B cell (primary cell): ENCODE measurements at regions not wholly inside any gene's neighbourhood (a gene's known extent, or its start where the extent isn't known, plus 50 kb on each side); places are given as distances from the start of the nearest gene placed in this dataset.
"Not testable (repeated sequence)": the region's sequence is repeated elsewhere in the genome, so short reads cannot be mapped to it uniquely, and the experiment has no call there.

Experiments
- ATAC-seq: fragments of 200-7000 bp; cut with Tn5 transposase; one replicate; pipeline ENCODE4 v1.10.0; 2021; ENCODE audit warnings: low read depth, mild to moderate bottlenecking, moderate number of reproducible peaks, moderate library complexity
- CTCF ChIA-PET: fragments of 350-600 bp; sonication (Branson Sonifier 250); formaldehyde crosslinking; loops from one replicate; lab custom pipeline; 2021; ENCODE audit warnings: antibody characterized with exemption, inconsistent platforms; lab: Charles Lee
- POLR2A ChIA-PET: fragments of 350-600 bp; sonication (Branson Sonifier 250); formaldehyde crosslinking; loops from one replicate; lab custom pipeline; 2021; ENCODE audit warnings: antibody characterized with exemption; lab: Charles Lee
- DNase-seq: peaks from one replicate; pipeline ENCODE4 v3.0.0; 2013
- H2AFZ ChIP-seq: 2 replicates; pipeline ENCODE4 v1.6.1; 2012; ENCODE audit warnings: mild to moderate bottlenecking, low read depth, low read length; ENCODE audit not compliant: insufficient read depth, poor library complexity, severe bottlenecking
- H3K27ac ChIP-seq, 2 donors: 1 replicate in 1 of 2; 2 replicates in 1 of 2; pipeline ENCODE4 v1.5.1; 2012 to 2013; ENCODE audit warnings: low read length in 2 of 2, mild to moderate bottlenecking in 2 of 2, moderate library complexity in 1 of 2
- H3K27me3 ChIP-seq, 4 experiments: fragments of 200-600 bp in 1 of 4; sonication (generic) in 1 of 4; replicated peaks in 1 of 4; 1 replicate in 2 of 4; 2 replicates in 2 of 4; pipeline versions ENCODE4 v1.6.1 to v1.7.0; 2013 to 2016; ENCODE audit warnings: low read length in 3 of 4, mild to moderate bottlenecking in 2 of 4, mixed read lengths in 1 of 4, moderate library complexity in 1 of 4; ENCODE audit not compliant: insufficient read depth in 4 of 4, control insufficient read depth in 3 of 4; ENCODE audit errors: control extremely low read depth in 1 of 4
- H3K36me3 ChIP-seq, 2 experiments: replicated peaks in 1 of 2; 1 replicate in 1 of 2; 2 replicates in 1 of 2; pipeline versions ENCODE4 v1.6.1 to v1.7.1; 2013; ENCODE audit warnings: low read length in 1 of 2; ENCODE audit not compliant: insufficient read depth in 2 of 2, control insufficient read depth in 1 of 2; ENCODE audit errors: control extremely low read depth in 1 of 2, extremely low read depth in 1 of 2
- H3K4me1 ChIP-seq, 2 donors: fragments of 200-600 bp in 1 of 2; sonication (generic) in 1 of 2; 1 replicate in 1 of 2; 2 replicates in 1 of 2; pipeline versions ENCODE4 v1.5.1 to v1.6.1; 2013 to 2017; ENCODE audit warnings: low read length in 2 of 2; ENCODE audit not compliant: control insufficient read depth in 2 of 2, insufficient read depth in 2 of 2
- H3K4me2 ChIP-seq: replicated peaks from 2 replicates; pipeline ENCODE3; 2012; ENCODE audit warnings: mild to moderate bottlenecking, low read depth, low read length; ENCODE audit not compliant: poor library complexity, severe bottlenecking
- H3K4me3 ChIP-seq, 5 experiments: fragments of 200-600 bp in 1 of 5; sonication (generic) in 1 of 5; 1 replicate in 3 of 5; 2 replicates in 2 of 5; pipeline versions ENCODE4 v1.5.1 to v1.7.0; 2011 to 2016; ENCODE audit warnings: low read length in 4 of 5, mild to moderate bottlenecking in 4 of 5, low read depth in 2 of 5, control low read depth in 1 of 5, moderate library complexity in 1 of 5; ENCODE audit not compliant: insufficient read depth in 1 of 5; ENCODE audit errors: control extremely low read depth in 1 of 5, extremely low read depth in 1 of 5
- H3K79me2 ChIP-seq: fragments of 200-600 bp; sonication (generic); one replicate; pipeline ENCODE4 v1.6.0; 2016; ENCODE audit warnings: low read length; ENCODE audit not compliant: control insufficient read depth, insufficient read depth
- H3K9ac ChIP-seq: fragments of 200-600 bp; sonication (generic); 2 replicates; pipeline ENCODE4 v1.6.1; 2017; ENCODE audit warnings: mild to moderate bottlenecking, low read length, moderate library complexity
- H3K9me3 ChIP-seq, 3 donors: one replicate each; pipeline versions ENCODE4 v1.6.1 to v1.7.1; 2013; ENCODE audit warnings: low read length in 2 of 3; ENCODE audit not compliant: control insufficient read depth in 2 of 3, insufficient read depth in 1 of 3; ENCODE audit errors: control extremely low read depth in 1 of 3
- H4K20me1 ChIP-seq: 2 replicates; pipeline ENCODE4 v1.6.0; 2012; ENCODE audit warnings: mild to moderate bottlenecking, low read length; ENCODE audit not compliant: insufficient read depth, control insufficient read depth, poor library complexity, severe bottlenecking
- H3K27ac Mint-ChIP-seq: one replicate; pipeline ENCODE4 v1.8.0; 2021; ENCODE audit warnings: mixed read lengths
- H3K27me3 Mint-ChIP-seq: one replicate; pipeline ENCODE4 v1.8.0; 2021; ENCODE audit warnings: mixed read lengths
- H3K4me1 Mint-ChIP-seq: one replicate; pipeline ENCODE4 v1.8.0; 2021; ENCODE audit warnings: mixed read lengths
- H3K4me3 Mint-ChIP-seq: one replicate; pipeline ENCODE4 v1.8.0; 2021; ENCODE audit warnings: mixed read lengths
- H3K9me3 Mint-ChIP-seq: one replicate; pipeline ENCODE4 v1.8.0; 2022; ENCODE audit warnings: mixed read lengths; ENCODE audit not compliant: insufficient read depth
- EZH2 ChIP-seq: IDR thresholded peaks from 2 replicates; pipeline ENCODE4 v1.6.1; 2012; ENCODE audit warnings: borderline replicate concordance, low read depth, mild to moderate bottlenecking, moderate library complexity, low read length; ENCODE audit not compliant: insufficient read depth, poor library complexity, severe bottlenecking
- WGBS: methylation state at CpG from one replicate; pipeline ENCODE4 v1.1.5; 2013; ENCODE audit warnings: missing lambda C conversion rate; ENCODE audit not compliant: insufficient coverage; 5-methylcytosine and 5-hydroxymethylcytosine counted together
- intact Hi-C: fragments of 100-400 bp; cut with micrococcal nuclease; formaldehyde crosslinking; loops from one replicate; pipeline ENCODE4 v1.10.0; 2022
- TF ChIP-seq, protein P1 (sequence below): fragments of 200-600 bp; IDR thresholded peaks from one replicate; pipeline ENCODE4 v1.8.0; 2022; ENCODE audit warnings: antibody characterized with exemption, mild to moderate bottlenecking

GRCh38 chr4:167906851-167907250 is 185.5 kb upstream of the ANXA10 start:
- Mint-ChIP-seq H3K27me3 (no peaks in the 10 kb centered on the region), H3K4me1 (no peaks in the 10 kb centered on the region)
- no peak for ATAC-seq

DNA sequence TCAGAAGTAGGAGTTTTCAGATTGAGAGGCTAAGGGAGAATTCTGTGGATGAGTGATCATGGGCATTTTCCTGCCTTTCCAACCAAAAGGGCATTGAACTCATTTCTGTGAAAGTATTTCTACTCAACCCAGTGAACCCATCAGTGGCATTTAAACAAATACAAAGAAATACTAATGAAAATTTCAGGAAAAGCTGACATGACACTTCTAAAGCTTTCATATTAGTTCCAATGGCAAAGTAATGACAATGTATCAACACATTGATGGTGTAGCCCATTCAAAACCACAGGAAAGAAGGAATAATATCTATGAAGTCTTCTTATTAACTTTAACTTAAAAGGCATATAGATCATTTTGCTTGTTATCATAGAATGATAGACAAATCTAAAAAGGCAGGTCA is 183.5 kb upstream of the ANXA10 start:
- POLR2A ChIA-PET = no interaction called here
- DNase-seq (no peak), ATAC-seq (no peak)
- no peak overlapping the region for H2AFZ ChIP-seq
- Mint-ChIP-seq H3K4me1 (no peaks in the 10 kb centered on the region), H3K4me3 (no peak overlapping the region), H3K27ac (no peak overlapping the region), H3K9me3 (peaks cover 3% of the 10 kb centered on the region), H3K27me3 (no peaks in the 10 kb centered on the region)
- CTCF ChIA-PET = no interaction called here
- no peaks in the 10 kb centered on the region for H3K4me1 ChIP-seq
- no peak overlapping the region for H3K4me3 ChIP-seq
- H3K79me2 ChIP-seq = no peaks in the 10 kb centered on the region
- no peaks in the 10 kb centered on the region for H3K36me3 ChIP-seq
- H3K27me3 ChIP-seq = no peaks in the 10 kb centered on the region
- H3K9me3 ChIP-seq = no peaks in the 10 kb centered on the region
- no peak overlapping the region for H3K4me2 ChIP-seq
- intact Hi-C loops = no loop called here
- H3K27ac ChIP-seq = no peak overlapping the region
- no peaks in the 10 kb centered on the region for H4K20me1 ChIP-seq
- TF ChIP-seq, protein P1, sequence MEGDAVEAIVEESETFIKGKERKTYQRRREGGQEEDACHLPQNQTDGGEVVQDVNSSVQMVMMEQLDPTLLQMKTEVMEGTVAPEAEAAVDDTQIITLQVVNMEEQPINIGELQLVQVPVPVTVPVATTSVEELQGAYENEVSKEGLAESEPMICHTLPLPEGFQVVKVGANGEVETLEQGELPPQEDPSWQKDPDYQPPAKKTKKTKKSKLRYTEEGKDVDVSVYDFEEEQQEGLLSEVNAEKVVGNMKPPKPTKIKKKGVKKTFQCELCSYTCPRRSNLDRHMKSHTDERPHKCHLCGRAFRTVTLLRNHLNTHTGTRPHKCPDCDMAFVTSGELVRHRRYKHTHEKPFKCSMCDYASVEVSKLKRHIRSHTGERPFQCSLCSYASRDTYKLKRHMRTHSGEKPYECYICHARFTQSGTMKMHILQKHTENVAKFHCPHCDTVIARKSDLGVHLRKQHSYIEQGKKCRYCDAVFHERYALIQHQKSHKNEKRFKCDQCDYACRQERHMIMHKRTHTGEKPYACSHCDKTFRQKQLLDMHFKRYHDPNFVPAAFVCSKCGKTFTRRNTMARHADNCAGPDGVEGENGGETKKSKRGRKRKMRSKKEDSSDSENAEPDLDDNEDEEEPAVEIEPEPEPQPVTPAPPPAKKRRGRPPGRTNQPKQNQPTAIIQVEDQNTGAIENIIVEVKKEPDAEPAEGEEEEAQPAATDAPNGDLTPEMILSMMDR = no peak
- TF ChIP-seq EZH2 = no peak
- no peak overlapping the region for H3K9ac ChIP-seq

More at GRCh38 chr4:167906851-167907250, 185.5 kb upstream of the ANXA10 start:
- intact Hi-C loops = no loop called here
- no peak overlapping the region for H3K4me3 ChIP-seq
- ChIA-PET CTCF (no interaction called here), POLR2A (no interaction called here)
- WGBS = no CpG with 5 or more reads among the region's 1 CpG
- H3K4me2 ChIP-seq = no peak overlapping the region
- H3K27me3 ChIP-seq = no peaks in the 10 kb centered on the region
- H3K9ac ChIP-seq = no peak overlapping the region
- no peak for TF ChIP-seq EZH2
- TF ChIP-seq, protein P1 = no peak
- Mint-ChIP-seq H3K9me3 (no peaks in the 10 kb centered on the region), H3K27ac (no peak overlapping the region), H3K4me3 (no peak overlapping the region)
- H3K79me2 ChIP-seq = no peaks in the 10 kb centered on the region
- no peaks in the 10 kb centered on the region for H3K9me3 ChIP-seq
- no peak for DNase-seq
- no peak overlapping the region for H3K27ac ChIP-seq
- no peaks in the 10 kb centered on the region for H3K36me3 ChIP-seq
- no peak overlapping the region for H2AFZ ChIP-seq
- no peaks in the 10 kb centered on the region for H4K20me1 ChIP-seq
- no peaks in the 10 kb centered on the region for H3K4me1 ChIP-seq

DNA sequence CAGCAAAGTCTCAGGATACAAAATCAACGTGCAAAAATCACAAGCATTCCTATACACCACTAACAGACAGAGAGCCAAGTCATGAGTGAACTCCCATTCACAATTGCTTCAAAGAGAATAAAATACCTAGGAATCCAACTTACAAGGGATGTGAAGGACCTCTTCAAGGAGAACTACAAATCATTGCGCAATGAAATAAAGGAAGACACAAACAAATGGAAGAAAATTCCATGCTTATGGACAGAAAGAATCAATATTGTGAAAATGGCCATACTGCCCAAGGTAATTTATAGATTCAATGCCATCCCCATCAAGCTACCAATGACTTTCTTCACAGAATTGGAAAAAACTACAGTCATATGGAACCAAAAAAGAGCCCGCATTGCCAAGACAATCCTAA is 179.8 kb upstream of the ANXA10 start:
- H3K4me1 ChIP-seq, H3K27ac Mint-ChIP-seq, intact Hi-C loops, ATAC-seq, DNase-seq, H3K27ac ChIP-seq, H3K4me3 ChIP-seq, H3K36me3 ChIP-seq, H4K20me1 ChIP-seq, H3K9me3 ChIP-seq, H2AFZ ChIP-seq, H3K27me3 ChIP-seq, H3K4me2 ChIP-seq, H3K9me3 Mint-ChIP-seq, CTCF ChIA-PET, H3K4me3 Mint-ChIP-seq, H3K9ac ChIP-seq, POLR2A ChIA-PET, H3K4me1 Mint-ChIP-seq, H3K27me3 Mint-ChIP-seq, H3K79me2 ChIP-seq: not testable (repeated sequence)
- WGBS = 67% methylated on average over 1 of the region's 3 CpGs
